Uterus (tissue), 3 donors: ENCODE measurements at regions not wholly inside any gene's neighbourhood (a gene's known extent, or its start where the extent isn't known, plus 50 kb on each side); places are given as distances from the start of the nearest gene placed in this dataset.
"Not testable (repeated sequence)": the region's sequence is repeated elsewhere in the genome, so short reads cannot be mapped to it uniquely, and the experiment has no call there.

Experiments used
- DNase-seq, 2 donors: peaks; one replicate each; pipeline ENCODE4 v3.0.0-alpha.2; 2019 to 2020
- H3K27ac ChIP-seq, 2 donors: fragments of 200-600 bp; sonication (generic); 1 replicate in 1 of 2; 2 replicates in 1 of 2; pipeline ENCODE4 v1.5.1; 2016 to 2018
- H3K27me3 ChIP-seq, 2 donors: fragments of 200-600 bp; sonication (generic); one replicate each; pipeline ENCODE4 v1.5.1; 2018 to 2019; ENCODE audit warnings: control low read depth in 1 of 2
- H3K36me3 ChIP-seq, 2 donors: fragments of 200-600 bp; sonication (generic); one replicate each; pipeline ENCODE4 v1.5.1; 2019; ENCODE audit warnings: control low read depth in 1 of 2
- H3K4me1 ChIP-seq, 2 donors: fragments of 200-600 bp; sonication (generic); one replicate each; pipeline ENCODE4 v1.5.1; 2018 to 2019; ENCODE audit warnings: control low read depth in 1 of 2
- H3K4me3 ChIP-seq, 2 donors: fragments of 200-600 bp; sonication (generic); 1 replicate in 1 of 2; 2 replicates in 1 of 2; pipeline ENCODE4 v1.5.1; 2018 to 2019; ENCODE audit warnings: mild to moderate bottlenecking in 1 of 2
- H3K9me3 ChIP-seq, 2 donors: fragments of 200-600 bp; sonication (generic); one replicate each; pipeline ENCODE4 v1.5.1; 2019; ENCODE audit warnings: control low read depth in 1 of 2
- POLR2A ChIP-seq, 2 donors: fragments of 450-650 bp; IDR thresholded peaks; one replicate each; pipeline ENCODE4 v1.6.1; 2016; ENCODE audit warnings: antibody characterized with exemption in 2 of 2, mild to moderate bottlenecking in 1 of 2, moderate library complexity in 1 of 2
- intact Hi-C: fragments of 100-400 bp; cut with DNase I; formaldehyde crosslinking; loops from one replicate; pipeline ENCODE4 v1.15.1; 2023; ENCODE audit warnings: low total_unique reads
- TF ChIP-seq, protein P1 (sequence below), 4 experiments: fragments of 200-600 bp in 2 of 4; fragments of 450-650 bp in 2 of 4; sonication (generic) in 2 of 4; IDR thresholded peaks; one replicate each; pipeline ENCODE4 v1.5.1; 2016 to 2019; ENCODE audit warnings: antibody characterized with exemption in 4 of 4, mild to moderate bottlenecking in 2 of 4, moderate library complexity in 1 of 4
- donor health status: DM: yes; HTN: yes; CAD: no.

DNA sequence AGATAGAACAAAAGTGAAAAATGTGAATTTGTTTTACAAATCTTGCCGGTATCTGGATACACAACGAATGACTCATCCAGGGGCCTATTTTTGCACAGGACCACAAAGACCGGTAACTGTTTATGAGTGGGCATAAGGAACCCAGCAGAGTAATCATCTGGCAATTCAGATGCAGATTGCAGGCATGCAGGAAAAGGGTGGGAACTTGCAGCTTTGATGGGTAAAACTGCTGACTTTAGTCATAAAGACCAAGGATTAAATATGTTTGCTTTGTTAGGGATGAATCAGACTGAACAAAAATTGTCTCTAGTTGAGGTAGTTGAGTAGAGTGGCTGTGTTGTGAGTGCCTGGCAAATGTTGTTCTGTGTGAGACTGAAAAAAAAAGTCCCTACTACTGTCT lies 309.6 kb upstream of the CCNH start:
- Histone ChIP-seq H3K36me3 (no peaks in the 10 kb centered on the region), H3K4me3 (no peak overlapping the region), H3K27me3 (no peaks in the 10 kb centered on the region), H3K9me3 (no peaks in the 10 kb centered on the region), H3K4me1 (no peaks in the 10 kb centered on the region), H3K27ac (no peak overlapping the region)
- intact Hi-C loops: no loop called here
- TF ChIP-seq POLR2A (IDR thresholded peaks at IDR 0.05): no peak
- TF ChIP-seq, protein P1, sequence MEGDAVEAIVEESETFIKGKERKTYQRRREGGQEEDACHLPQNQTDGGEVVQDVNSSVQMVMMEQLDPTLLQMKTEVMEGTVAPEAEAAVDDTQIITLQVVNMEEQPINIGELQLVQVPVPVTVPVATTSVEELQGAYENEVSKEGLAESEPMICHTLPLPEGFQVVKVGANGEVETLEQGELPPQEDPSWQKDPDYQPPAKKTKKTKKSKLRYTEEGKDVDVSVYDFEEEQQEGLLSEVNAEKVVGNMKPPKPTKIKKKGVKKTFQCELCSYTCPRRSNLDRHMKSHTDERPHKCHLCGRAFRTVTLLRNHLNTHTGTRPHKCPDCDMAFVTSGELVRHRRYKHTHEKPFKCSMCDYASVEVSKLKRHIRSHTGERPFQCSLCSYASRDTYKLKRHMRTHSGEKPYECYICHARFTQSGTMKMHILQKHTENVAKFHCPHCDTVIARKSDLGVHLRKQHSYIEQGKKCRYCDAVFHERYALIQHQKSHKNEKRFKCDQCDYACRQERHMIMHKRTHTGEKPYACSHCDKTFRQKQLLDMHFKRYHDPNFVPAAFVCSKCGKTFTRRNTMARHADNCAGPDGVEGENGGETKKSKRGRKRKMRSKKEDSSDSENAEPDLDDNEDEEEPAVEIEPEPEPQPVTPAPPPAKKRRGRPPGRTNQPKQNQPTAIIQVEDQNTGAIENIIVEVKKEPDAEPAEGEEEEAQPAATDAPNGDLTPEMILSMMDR (IDR thresholded peaks at IDR 0.05): no peak
- no peak for DNase-seq

DNA sequence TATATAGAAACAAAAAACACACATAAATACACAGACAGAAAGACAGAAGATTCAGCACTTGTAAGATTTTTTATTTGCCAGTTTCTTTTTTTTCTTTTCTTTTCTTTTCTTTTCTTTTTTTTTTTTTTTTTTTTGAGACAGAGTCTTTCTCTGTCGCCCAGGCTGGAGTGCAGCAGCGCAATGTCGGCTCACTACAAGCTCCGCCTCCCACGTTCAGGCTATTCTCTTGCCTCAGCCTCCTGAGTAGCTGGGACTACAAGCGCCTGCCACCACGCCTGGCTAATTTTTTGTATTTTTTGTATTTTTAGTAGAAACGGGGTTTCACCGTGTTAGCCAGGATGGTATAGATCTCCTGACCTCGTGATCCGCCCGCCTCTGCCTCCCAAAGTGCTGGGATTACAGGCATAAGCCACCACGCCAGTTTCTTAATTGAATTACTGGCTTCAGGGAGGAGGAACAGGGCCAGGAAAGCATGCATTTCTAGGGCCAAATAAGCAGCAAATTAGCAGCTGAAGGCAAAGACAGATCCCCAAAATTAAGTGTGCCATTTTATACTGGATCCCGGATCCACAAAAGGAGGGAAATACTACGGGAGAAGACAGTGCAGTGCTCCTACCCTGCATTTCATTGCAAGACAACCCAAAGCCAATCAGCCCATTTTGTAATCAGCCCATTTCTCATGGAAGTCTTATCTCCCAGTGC lies 305.6 kb upstream of the CCNH start:
- H3K36me3 ChIP-seq, intact Hi-C loops, H3K4me1 ChIP-seq, H3K4me3 ChIP-seq, H3K27ac ChIP-seq, H3K9me3 ChIP-seq, DNase-seq, H3K27me3 ChIP-seq: not testable (repeated sequence)

DNA sequence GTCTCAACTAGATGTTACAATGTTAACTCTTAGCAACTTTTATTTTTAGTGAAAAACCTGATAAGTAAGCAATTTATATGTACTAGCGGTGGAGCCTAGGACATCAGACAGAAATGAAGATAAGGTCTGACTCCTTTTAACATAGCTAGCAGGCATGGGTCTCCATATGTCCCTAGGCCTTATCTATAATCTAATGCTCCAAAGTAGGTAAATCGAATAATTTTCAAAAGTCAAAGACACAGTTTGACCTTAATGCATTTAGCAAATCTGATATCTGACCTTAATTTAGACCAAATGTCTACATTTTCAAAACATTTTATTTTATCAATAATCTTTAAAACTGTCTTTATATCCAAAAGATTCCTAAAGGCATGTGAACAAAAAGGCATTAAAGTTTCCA lies 305.0 kb upstream of the CCNH start:
- TF ChIP-seq POLR2A (IDR thresholded peaks at IDR 0.05): no peak
- TF ChIP-seq, protein P1 (IDR thresholded peaks at IDR 0.05): no peak
- Histone ChIP-seq H3K4me3 (no peak overlapping the region), H3K27ac (no peak overlapping the region), H3K36me3 (no peaks in the 10 kb centered on the region), H3K4me1 (no peaks in the 10 kb centered on the region), H3K27me3 (no peaks in the 10 kb centered on the region), H3K9me3 (no peaks in the 10 kb centered on the region)
- intact Hi-C loops: no loop called here
- DNase-seq: no peak

DNA sequence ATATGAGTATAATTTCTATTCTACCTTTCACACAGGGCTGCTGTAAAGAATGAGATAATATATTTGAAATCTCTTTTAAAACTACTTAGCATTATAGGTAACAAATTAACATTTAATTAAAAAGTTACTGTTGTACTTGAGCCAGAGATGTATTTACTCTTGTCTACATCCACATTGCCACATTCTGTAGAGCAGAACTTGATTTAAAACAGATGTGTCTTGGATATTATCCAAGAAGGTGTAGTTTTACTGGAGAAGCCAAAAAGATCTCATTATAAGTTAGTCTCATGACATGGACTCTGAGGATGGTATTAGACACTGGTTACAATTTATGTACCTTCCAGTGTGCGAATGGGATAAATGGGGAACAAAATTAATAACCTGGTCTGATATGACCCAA lies 293.1 kb upstream of the CCNH start:
- Histone ChIP-seq H3K27ac (no peak overlapping the region), H3K4me3 (no peak overlapping the region), H3K27me3 (no peaks in the 10 kb centered on the region), H3K36me3 (no peaks in the 10 kb centered on the region), H3K4me1 (no peaks in the 10 kb centered on the region), H3K9me3 (no peaks in the 10 kb centered on the region)
- intact Hi-C loops: no loop called here
- TF ChIP-seq, protein P1 (IDR thresholded peaks at IDR 0.05): no peak
- TF ChIP-seq POLR2A (IDR thresholded peaks at IDR 0.05): no peak
- DNase-seq: no peak

DNA sequence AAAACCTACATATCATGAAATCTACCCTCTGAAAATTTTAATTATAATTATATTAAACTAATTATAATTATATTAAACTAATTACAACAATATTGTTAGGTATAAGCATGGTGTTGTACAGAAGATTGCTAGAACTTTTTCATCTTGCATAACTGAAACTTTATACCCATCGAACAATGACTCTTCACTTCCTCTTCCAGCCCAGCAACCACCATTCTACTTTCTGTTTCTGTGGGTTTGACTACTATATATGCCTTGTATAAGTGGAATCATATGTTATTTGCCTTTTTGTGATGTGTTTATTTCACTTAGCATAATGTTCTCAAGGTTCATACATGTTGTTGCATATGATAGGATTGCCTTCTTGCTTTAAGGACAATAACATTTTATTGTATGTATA lies 274.2 kb upstream of the CCNH start:
- Histone ChIP-seq H3K36me3 (no peaks in the 10 kb centered on the region), H3K4me3 (no peak overlapping the region), H3K27me3 (no peaks in the 10 kb centered on the region), H3K9me3 (peaks cover 0 to 3% of the 10 kb centered on the region in 2 donors), H3K4me1 (no peaks in the 10 kb centered on the region), H3K27ac (no peak overlapping the region)
- no peak for DNase-seq
- TF ChIP-seq, protein P1 (IDR thresholded peaks at IDR 0.05): no peak
- TF ChIP-seq POLR2A (IDR thresholded peaks at IDR 0.05): no peak
- intact Hi-C loops: no loop called here

DNA sequence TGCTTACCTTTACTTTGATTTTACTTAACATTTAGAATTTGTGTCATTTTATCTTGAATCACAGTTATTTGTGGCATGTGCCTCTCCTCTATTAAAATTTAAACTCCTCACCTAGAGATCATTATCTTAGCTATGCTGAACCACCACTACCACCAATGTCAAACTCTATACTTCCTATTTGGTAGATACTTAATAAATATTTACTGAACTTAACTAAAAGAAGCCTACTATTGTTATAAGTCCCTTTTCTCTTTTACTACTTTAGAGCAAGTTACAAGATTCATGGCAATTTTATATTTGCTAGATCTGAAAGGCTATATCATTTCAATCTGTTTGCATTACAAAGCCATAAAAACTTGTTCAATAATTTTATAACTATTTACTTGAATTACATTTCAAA lies 273.3 kb upstream of the CCNH start:
- intact Hi-C loops: no loop called here
- Histone ChIP-seq H3K36me3 (no peaks in the 10 kb centered on the region), H3K4me3 (no peak overlapping the region), H3K9me3 (peaks cover 0 to 3% of the 10 kb centered on the region in 2 donors), H3K27me3 (no peaks in the 10 kb centered on the region), H3K4me1 (no peaks in the 10 kb centered on the region), H3K27ac (no peak overlapping the region)
- TF ChIP-seq POLR2A (IDR thresholded peaks at IDR 0.05): no peak
- TF ChIP-seq, protein P1 (IDR thresholded peaks at IDR 0.05): no peak
- DNase-seq: no peak
